RWPE2 (cell line): ENCODE measurements at regions not wholly inside any gene's neighbourhood (a gene's known extent, or its start where the extent isn't known, plus 50 kb on each side); places are given as distances from the start of the nearest gene placed in this dataset.

Experiments
- ATAC-seq: fragments of 200-7000 bp; cut with Tn5 transposase; 3 replicates; pipeline ENCODE4 v1.9.1; 2021; ENCODE audit warnings: low read depth
- DNase-seq: peaks from one replicate; pipeline ENCODE4 v3.0.0-alpha.2; 2020; ENCODE audit warnings: low spot score
- H3K27ac ChIP-seq: fragments of 450-650 bp; 2 replicates; pipeline ENCODE4 v1.5.1; 2017; ENCODE audit warnings: mild to moderate bottlenecking; ENCODE audit not compliant: poor library complexity, severe bottlenecking
- H3K27me3 ChIP-seq: fragments of 250-450 bp; sonication (Bioruptor Pico); 2 replicates; pipeline ENCODE4 v1.5.1; 2021; ENCODE audit warnings: mild to moderate bottlenecking, moderate library complexity; ENCODE audit not compliant: insufficient read depth, poor library complexity, severe bottlenecking
- H3K36me3 ChIP-seq: fragments of 250-450 bp; sonication (Bioruptor Pico); 2 replicates; pipeline ENCODE4 v1.5.1; 2020; ENCODE audit warnings: low read depth, mild to moderate bottlenecking, moderate library complexity
- H3K4me1 ChIP-seq: fragments of 250-450 bp; sonication (Bioruptor Pico); 2 replicates; pipeline ENCODE4 v1.5.1; 2021; ENCODE audit warnings: mild to moderate bottlenecking, moderate library complexity; ENCODE audit not compliant: insufficient read depth, poor library complexity, severe bottlenecking
- H3K4me3 ChIP-seq: fragments of 250-450 bp; sonication (Bioruptor Pico); 2 replicates; pipeline ENCODE4 v1.5.1; 2021; ENCODE audit warnings: mild to moderate bottlenecking, moderate library complexity; ENCODE audit not compliant: severe bottlenecking
- H3K9me3 ChIP-seq: fragments of 250-450 bp; sonication (Bioruptor Pico); 2 replicates; pipeline ENCODE4 v1.5.1; 2021; ENCODE audit warnings: mild to moderate bottlenecking, moderate library complexity; ENCODE audit not compliant: severe bottlenecking
- TF ChIP-seq, protein P1 (sequence below): fragments of 450-650 bp; IDR thresholded peaks from one replicate; pipeline ENCODE4 v1.5.1; 2017; ENCODE audit warnings: mild to moderate bottlenecking, moderate library complexity; ENCODE audit not compliant: poor library complexity, severe bottlenecking

- DNase-seq (no peak), ATAC-seq (no peak)
- Histone ChIP-seq H3K36me3 (no peaks in the 10 kb centered on the region), H3K9me3 (no peaks in the 10 kb centered on the region), H3K27me3 (no peaks in the 10 kb centered on the region), H3K27ac (no peak overlapping the region), H3K4me3 (no peak overlapping the region), H3K4me1 (no peaks in the 10 kb centered on the region)
- TF ChIP-seq, protein P1, sequence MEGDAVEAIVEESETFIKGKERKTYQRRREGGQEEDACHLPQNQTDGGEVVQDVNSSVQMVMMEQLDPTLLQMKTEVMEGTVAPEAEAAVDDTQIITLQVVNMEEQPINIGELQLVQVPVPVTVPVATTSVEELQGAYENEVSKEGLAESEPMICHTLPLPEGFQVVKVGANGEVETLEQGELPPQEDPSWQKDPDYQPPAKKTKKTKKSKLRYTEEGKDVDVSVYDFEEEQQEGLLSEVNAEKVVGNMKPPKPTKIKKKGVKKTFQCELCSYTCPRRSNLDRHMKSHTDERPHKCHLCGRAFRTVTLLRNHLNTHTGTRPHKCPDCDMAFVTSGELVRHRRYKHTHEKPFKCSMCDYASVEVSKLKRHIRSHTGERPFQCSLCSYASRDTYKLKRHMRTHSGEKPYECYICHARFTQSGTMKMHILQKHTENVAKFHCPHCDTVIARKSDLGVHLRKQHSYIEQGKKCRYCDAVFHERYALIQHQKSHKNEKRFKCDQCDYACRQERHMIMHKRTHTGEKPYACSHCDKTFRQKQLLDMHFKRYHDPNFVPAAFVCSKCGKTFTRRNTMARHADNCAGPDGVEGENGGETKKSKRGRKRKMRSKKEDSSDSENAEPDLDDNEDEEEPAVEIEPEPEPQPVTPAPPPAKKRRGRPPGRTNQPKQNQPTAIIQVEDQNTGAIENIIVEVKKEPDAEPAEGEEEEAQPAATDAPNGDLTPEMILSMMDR: no peak
These were observed 204.1 kb downstream of the TTC8 start for GRCh38 chr14:89028462-89029134.

DNA sequence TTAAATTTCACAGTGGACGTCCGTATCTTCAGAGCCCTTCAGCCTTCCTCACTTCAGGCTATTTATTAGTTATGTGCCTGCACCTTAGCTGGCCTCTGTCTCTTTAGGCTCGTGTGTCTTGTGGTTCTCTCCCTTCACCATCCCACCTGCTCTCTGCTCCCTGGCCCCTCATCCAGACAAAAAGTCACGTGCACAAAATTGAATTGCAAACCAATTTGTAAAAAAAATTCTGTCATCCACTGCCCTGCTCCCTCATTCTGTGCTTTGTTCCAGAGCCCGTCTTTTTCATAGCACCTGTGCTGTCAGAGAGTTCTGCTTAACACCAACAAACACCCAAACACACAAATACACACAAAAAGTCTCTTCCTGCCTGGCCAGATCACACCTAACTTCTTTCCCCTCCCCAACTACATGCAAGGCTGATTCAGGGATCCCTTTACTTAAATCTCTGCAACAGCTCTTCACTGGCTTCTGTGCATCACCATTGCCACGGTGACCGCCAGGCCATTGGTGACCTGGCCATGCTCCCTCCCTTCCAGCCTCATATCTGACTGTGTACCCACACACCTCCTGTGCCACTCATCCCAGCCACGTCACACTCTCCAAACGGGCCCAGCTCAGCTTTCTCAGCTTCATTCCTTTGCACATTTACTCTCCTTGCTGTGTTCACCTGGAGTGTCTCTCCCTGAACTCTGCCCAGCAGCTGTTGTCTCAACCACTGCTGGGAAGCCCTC, 205.7 kb downstream of the TTC8 start:
- DNase-seq (no peak), ATAC-seq (no peak)
- Histone ChIP-seq H3K27ac (no peak overlapping the region), H3K4me1 (no peaks in the 10 kb centered on the region), H3K27me3 (no peaks in the 10 kb centered on the region), H3K36me3 (no peaks in the 10 kb centered on the region), H3K9me3 (no peaks in the 10 kb centered on the region), H3K4me3 (no peak overlapping the region)
- TF ChIP-seq, protein P1: no peak

- no peak for DNase-seq
- H3K36me3 ChIP-seq: no peaks in the 10 kb centered on the region
- H3K4me1 ChIP-seq: no peaks in the 10 kb centered on the region
- H3K27ac ChIP-seq: no peak overlapping the region
- TF ChIP-seq, protein P1: no peak
- H3K27me3 ChIP-seq: no peaks in the 10 kb centered on the region
- no peak overlapping the region for H3K4me3 ChIP-seq
- no peak for ATAC-seq
- no peaks in the 10 kb centered on the region for H3K9me3 ChIP-seq
These were observed 206.5 kb downstream of the TTC8 start for GRCh38 chr14:89030921-89031320.

GRCh38 chr14:89032086-89032649, 207.7 kb downstream of the TTC8 start:
- H3K27ac ChIP-seq: no peak overlapping the region
- no peaks in the 10 kb centered on the region for H3K27me3 ChIP-seq
- no peak for DNase-seq
- TF ChIP-seq, protein P1: no peak
- ATAC-seq: no peak
- H3K9me3 ChIP-seq: no peaks in the 10 kb centered on the region
- no peak overlapping the region for H3K4me3 ChIP-seq
- no peaks in the 10 kb centered on the region for H3K4me1 ChIP-seq
- no peaks in the 10 kb centered on the region for H3K36me3 ChIP-seq
